GM21717 (cell line): ENCODE measurements at regions not wholly inside any gene's neighbourhood (a gene's known extent, or its start where the extent isn't known, plus 50 kb on each side); places are given as distances from the start of the nearest gene placed in this dataset.
"Not testable (repeated sequence)": the region's sequence is repeated elsewhere in the genome, so short reads cannot be mapped to it uniquely, and the experiment has no call there.

Source experiments
- ATAC-seq: cut with Tn5 transposase; IDR thresholded peaks from one replicate; pipeline ENCODE4 v1.9.1; 2021; ENCODE audit warnings: mild to moderate bottlenecking, moderate library complexity; ENCODE audit not compliant: unreplicated experiment

DNA sequence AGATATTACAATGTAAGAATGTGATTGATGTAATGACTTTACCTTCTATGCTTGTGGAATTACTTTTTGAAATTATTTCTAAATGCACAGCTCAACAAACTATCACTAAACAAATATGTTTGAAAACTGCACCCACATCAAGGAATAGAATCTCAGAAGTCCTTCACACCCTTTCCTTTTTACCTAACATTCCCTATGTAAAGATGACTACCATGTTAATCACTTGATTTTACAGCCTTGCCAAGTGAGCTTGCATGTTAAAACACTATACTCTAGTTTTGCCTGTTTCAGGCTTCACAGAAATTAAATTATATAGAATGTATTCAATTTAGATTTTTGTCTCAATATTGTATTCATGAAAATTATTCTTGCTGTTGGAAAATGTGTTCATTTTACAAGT lies 1169.4 kb upstream of the CELF2 start:
- ATAC-seq = no peak

- ATAC-seq = no peak
Measured at GRCh38 chr10:9848981-9849380, 1168.7 kb upstream of the CELF2 start.

GRCh38 chr10:9850415-9850814 lies 1167.3 kb upstream of the CELF2 start:
- ATAC-seq = no peak

DNA sequence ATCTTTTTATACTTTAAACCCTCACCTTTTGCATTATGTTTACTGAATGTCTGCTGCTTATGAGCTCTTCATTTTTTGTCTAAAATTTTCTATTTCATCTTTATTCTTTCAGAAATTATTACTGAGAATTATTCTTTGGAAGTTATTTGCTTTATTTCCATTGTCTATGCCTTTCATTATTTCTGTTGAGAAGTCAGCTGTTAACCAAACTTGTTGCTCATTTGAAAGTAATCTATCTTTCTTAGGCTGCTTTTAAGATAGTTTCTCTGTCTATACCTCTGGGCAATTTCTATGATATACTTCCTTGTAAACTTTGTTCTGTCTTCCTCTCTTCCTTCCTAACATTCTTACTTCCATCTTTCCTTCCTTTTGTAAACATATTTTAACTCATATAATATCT lies 1165.9 kb upstream of the CELF2 start:
- ATAC-seq = no peak

GRCh38 chr10:9853405-9854355 lies 1164.0 kb upstream of the CELF2 start:
- ATAC-seq = no peak

DNA sequence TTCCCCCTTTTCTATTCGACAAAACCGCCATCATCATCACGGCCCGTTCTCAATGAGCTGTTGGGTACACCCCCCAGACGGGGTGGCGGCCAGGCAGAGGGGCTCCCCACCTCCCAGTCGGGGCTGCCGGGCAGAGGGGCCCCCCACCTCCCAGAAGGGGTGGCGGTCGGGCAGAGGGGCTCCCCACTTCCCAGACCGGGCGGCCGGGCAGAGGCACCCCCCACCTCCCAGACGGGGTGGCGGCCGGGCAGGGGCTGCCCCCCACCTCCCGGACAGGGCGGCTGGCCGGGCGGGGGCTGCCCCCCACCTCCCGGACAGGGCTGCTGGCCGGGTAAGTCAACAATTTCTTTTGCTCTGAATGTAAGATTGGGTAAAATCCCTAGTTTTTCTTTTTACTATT lies 1162.2 kb upstream of the CELF2 start:
- not testable (repeated sequence) for ATAC-seq

- ATAC-seq = no peak
Measured at GRCh38 chr10:9858816-9859215, 1158.9 kb upstream of the CELF2 start.

DNA sequence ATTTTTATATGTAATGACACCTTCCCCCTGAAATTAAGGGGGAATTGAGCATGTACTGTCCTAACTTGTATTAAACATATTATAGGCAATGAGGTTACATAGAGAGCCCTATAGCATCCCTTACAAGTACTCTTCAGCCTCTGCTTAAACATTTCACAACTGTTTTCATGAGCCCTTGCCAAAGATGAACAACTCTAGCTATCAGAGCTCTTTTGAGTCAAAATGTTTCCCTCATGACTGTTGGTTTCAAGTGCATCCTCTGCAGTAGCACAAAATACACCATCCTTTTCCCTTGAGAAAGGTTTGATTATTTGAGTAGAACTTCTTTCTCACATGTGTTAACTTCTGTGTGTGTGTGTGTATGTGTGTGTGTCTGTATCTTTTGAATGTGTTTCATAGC lies 1157.6 kb upstream of the CELF2 start:
- ATAC-seq = no peak

DNA sequence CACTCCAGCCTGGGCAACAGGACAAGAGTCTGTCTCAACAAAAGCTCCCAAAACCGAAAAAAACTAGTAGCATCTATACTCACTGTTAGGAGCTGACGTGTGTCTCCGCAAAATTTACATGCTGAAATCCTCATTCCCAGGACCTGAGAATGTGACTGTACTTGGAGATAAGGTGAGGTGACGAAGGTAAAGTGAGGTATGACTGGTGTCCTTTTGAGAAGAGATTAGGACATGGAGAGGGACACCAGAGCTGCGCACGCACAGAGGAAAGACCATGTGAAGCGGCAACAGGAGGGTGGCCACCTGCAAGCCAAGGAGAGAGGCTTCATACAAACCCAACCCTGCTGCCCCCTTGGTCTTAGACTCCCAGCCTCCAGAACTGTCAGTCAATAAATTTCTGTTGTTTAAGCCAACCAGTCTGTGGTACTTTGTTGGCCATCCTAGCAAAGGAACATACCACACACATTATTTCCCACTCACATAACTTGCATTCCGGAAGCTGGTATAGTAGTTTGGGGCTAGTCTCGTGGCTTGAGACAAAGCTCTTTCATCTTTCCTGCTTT lies 1154.0 kb upstream of the CELF2 start:
- ATAC-seq = no peak

GRCh38 chr10:9868499-9868898 lies 1149.2 kb upstream of the CELF2 start:
- no peak for ATAC-seq

- no peak for ATAC-seq
Measured at GRCh38 chr10:9869205-9869604, 1148.5 kb upstream of the CELF2 start.

DNA sequence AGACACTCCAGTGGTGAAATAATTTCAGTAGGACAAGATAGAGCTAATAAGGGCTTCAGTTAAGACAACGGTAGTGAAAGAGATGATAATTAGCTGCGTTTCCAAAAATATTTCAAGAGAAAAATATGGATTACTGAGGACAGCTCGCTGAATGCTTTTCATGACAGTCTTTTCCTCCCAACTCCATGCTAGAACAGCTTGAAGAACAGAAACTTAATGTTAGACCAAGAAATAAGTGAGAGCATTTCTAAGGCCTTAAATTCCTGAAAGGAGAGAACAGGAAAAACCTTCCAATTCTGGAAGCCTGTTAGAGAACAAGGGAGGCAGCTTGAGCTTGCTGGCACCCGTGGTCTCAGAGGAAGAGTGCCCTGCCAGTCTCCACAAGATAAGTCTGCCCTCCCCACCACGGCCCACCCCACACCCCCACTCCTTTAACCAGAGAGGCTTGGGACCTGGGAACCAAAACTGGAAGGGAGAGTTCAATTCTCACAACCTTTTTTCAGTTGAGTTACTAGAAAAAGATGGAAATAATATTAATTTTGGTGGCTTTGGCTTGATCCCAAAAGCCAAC lies 1148.0 kb upstream of the CELF2 start:
- ATAC-seq = no peak

DNA sequence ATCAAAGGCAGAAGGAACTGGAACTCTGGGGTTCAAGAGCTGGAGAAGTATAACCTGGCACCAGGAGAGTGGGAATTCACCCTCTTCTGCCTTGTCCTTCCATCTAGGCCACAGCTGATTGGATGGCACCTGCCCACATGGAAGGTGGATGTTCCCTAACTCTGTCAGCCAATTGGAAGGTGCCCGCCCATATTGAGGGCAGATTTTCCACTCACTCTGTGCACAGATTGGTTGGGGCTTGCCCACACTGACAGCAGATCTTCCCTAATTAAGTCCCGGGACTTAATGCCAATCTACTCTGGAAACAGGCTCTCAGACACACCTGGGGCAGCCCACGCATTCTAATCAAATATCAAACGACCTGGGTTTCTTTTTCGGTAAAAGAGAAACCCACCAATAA lies 1142.3 kb upstream of the CELF2 start:
- no peak for ATAC-seq

DNA sequence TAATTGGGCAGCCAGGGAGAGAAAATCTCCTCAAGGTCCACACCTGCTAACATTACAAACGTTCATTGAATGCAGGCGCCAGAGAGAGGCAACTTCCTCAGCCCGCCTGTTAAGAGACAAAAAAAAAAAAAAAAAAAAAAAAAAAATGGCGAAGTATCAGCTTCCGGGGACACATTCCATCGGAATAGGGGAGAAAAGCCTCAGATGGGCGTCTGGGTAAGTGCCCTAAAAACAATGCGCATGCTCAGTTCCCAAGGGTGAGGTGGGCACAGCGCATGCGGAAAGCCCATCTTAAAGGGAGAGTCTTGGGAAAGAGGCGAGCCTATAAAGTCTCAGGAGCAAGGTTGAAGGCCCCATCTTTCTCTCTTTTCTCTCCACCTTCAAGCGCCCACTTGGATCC lies 1139.7 kb upstream of the CELF2 start:
- ATAC-seq = no peak

DNA sequence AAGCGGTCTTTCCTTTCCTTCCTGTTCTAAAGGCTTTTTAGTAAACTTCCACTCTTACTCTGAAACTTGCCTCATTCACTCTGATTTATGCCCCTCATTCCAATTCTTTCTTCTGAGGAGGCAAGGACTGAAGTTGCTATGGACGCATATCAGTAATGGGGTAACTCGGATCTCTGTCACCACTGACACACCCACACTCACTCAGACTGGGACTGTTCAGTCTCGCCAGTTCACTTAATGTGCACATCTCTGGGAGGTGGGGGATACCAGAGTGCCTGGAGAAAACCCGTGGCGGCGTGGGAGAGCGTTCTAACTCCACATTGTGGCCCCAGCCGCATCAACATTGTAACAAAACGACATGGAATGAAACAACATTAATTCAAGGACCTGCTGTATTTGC lies 1139.3 kb upstream of the CELF2 start:
- ATAC-seq = no peak

- ATAC-seq = no peak
Measured at GRCh38 chr10:9885761-9886160, 1131.9 kb upstream of the CELF2 start.

- ATAC-seq = no peak
Measured at GRCh38 chr10:9886772-9887171, 1130.9 kb upstream of the CELF2 start.

DNA sequence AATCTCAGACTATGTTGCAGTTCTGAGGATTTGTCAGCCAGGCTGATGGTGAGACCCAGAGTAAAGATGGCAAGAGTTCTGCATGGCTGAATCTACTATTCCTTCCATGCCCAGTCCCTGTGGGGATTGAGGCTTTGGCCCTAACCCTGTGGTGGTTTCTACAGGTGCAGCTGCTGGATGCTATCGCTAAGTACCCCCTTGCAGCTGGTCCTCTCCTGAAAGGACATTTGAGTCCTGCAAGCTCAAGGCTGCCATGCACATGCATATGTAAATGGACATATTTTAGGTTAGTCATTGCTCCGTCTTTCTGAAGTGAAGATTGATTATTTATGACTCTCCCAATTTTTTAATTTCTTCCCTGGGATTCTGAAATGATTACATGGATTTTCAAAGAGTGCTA lies 1122.2 kb upstream of the CELF2 start:
- ATAC-seq = no peak

DNA sequence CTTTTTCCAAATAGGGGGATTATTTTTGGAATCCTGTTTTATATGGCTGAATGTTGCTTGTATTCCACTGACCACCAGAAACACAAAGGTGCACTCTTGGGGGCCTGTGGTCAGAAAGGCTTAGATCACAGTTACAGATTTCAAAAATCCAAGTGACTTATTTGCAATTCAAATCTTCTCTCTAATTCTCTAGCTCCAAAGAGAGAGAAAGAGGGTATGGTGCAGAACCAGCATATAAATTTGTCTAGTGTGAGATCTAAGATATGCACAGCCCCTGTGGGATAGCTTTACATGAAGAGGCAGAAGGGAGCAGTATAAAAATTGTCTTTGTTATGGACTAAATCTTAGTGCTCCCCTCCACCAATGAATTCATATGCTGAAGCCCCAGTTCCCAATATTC lies 1121.7 kb upstream of the CELF2 start:
- ATAC-seq = no peak

- ATAC-seq = no peak
Measured at GRCh38 chr10:9898633-9899395, 1118.9 kb upstream of the CELF2 start.

- no peak for ATAC-seq
Measured at GRCh38 chr10:9900751-9901150, 1116.9 kb upstream of the CELF2 start.
